Right lobe of liver (tissue), 6 donors: ENCODE measurements at regions not wholly inside any gene's neighbourhood (a gene's known extent, or its start where the extent isn't known, plus 50 kb on each side); places are given as distances from the start of the nearest gene placed in this dataset.

ENCODE experiments used
- ATAC-seq, 4 donors: fragments of 200-7000 bp; cut with Tn5 transposase; one replicate each; pipeline ENCODE4 v1.9.1; 2020; ENCODE audit warnings: mild to moderate bottlenecking in 4 of 4, moderate library complexity in 4 of 4
- DNase-seq, 3 donors: peaks; one replicate each; pipeline ENCODE4 v3.0.0-alpha.2; 2020
- H3K27ac ChIP-seq, 3 donors: fragments of 200-600 bp; one replicate each; pipeline ENCODE4 v1.8.0; 2022
- H3K27me3 ChIP-seq, 2 donors: fragments of 200-600 bp; one replicate each; pipeline ENCODE4 v1.8.0; 2022
- H3K36me3 ChIP-seq, 4 donors: fragments of 200-600 bp; sonication (generic) in 1 of 4; one replicate each; pipeline versions ENCODE4 v1.5.1 to v1.8.0; 2017 to 2022; ENCODE audit warnings: control low read depth in 1 of 4
- H3K4me1 ChIP-seq, 4 donors: fragments of 200-600 bp; sonication (generic) in 1 of 4; one replicate each; pipeline versions ENCODE4 v1.5.1 to v1.8.0; 2017 to 2022; ENCODE audit warnings: control low read depth in 1 of 4
- H3K4me3 ChIP-seq, 3 donors: fragments of 200-600 bp; one replicate each; pipeline ENCODE4 v1.8.0; 2022
- H3K9me3 ChIP-seq, 4 donors: fragments of 200-600 bp; sonication (generic) in 1 of 4; one replicate each; pipeline versions ENCODE4 v1.5.1 to v1.8.0; 2017 to 2022; ENCODE audit warnings: control low read depth in 1 of 4
- POLR2A ChIP-seq: fragments of 450-650 bp; IDR thresholded peaks from one replicate; pipeline ENCODE4 v1.6.1; 2017; ENCODE audit warnings: antibody characterized with exemption, mild to moderate bottlenecking
- WGBS: methylation state at CpG from one replicate; pipeline ENCODE4 v1.1.6; 2018; ENCODE audit warnings: low coverage, low lambda C conversion rate; ENCODE audit not compliant: insufficient coverage; ENCODE audit errors: missing lambda C conversion rate; 5-methylcytosine and 5-hydroxymethylcytosine counted together
- intact Hi-C, 2 donors: fragments of 100-400 bp; cut with DNase I; formaldehyde crosslinking; loops; one replicate each; pipeline versions ENCODE4 v1.11.2 to v1.14.1; 2022
- TF ChIP-seq, protein P1 (sequence below), 4 donors: fragments of 200-600 bp in 3 of 4; fragments of 450-650 bp in 1 of 4; IDR thresholded peaks; one replicate each; pipeline versions ENCODE4 v1.5.1 to v1.8.0; 2016 to 2022; ENCODE audit warnings: antibody characterized with exemption in 4 of 4, mild to moderate bottlenecking in 2 of 4
- donor health status: DM: no; HTN: yes; CAD: no.
- donor health status: DM: no; HTN: no; CAD: no.
- donor health status: DM: no; HTN: no; CAD: no.
- donor health status: DM: no; HTN: yes; CAD: no.
- donor health status: DM: no; HTN: yes; CAD: no.

DNA sequence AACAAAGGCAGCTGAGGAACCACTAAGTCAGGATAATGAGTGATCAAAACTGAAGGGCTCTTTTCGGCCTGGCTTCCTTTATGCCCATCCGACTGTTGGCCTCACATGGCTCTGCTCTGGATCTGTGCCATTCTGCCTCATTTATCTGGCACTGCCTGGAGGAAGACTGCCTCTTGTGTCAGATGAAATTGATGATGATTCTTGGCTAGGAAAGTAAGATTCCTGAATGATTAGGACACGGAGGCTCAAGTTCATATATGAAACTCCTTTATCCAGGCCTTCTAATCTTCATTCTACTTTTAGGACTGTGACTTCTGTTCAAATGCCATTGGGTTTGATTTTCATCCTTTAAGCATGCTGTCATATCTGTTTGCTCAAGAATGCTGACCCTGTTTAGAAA is 475.4 kb upstream of the RPS6KA3 start:
- H3K9me3 ChIP-seq, result no peaks in the 10 kb centered on the region
- 36% methylated on average over 2 of the region's 3 CpGs for WGBS

DNA sequence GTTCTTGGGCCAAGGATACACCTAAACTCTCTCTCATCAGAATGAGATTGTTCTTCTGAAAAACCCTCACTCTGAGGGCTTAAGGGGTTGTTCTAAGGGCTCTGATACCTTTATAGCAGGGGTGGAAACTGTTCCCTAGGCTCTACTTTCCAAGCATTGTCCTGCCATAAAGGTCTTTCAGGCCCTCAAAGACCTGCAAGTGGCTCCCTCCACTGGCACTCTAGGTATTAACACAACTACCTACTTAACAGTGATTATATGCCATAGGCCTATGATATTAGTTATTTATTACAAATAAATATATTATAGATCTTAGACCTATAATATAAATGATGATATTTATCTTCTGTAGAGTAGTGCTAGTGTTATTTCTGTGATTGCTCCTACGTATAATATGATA is 473.7 kb upstream of the RPS6KA3 start:
- WGBS, result 44% methylated on average over 1 of the region's 1 CpG
- intact Hi-C loops, result no loop called here
- no peaks in the 10 kb centered on the region for H3K27me3 ChIP-seq
- H3K9me3 ChIP-seq, result no peaks in the 10 kb centered on the region
- peaks cover 0 to 4% (median 0%) of the 10 kb centered on the region in 4 donors for H3K36me3 ChIP-seq
- no peak overlapping the region for H3K4me3 ChIP-seq
- TF ChIP-seq, protein P1, sequence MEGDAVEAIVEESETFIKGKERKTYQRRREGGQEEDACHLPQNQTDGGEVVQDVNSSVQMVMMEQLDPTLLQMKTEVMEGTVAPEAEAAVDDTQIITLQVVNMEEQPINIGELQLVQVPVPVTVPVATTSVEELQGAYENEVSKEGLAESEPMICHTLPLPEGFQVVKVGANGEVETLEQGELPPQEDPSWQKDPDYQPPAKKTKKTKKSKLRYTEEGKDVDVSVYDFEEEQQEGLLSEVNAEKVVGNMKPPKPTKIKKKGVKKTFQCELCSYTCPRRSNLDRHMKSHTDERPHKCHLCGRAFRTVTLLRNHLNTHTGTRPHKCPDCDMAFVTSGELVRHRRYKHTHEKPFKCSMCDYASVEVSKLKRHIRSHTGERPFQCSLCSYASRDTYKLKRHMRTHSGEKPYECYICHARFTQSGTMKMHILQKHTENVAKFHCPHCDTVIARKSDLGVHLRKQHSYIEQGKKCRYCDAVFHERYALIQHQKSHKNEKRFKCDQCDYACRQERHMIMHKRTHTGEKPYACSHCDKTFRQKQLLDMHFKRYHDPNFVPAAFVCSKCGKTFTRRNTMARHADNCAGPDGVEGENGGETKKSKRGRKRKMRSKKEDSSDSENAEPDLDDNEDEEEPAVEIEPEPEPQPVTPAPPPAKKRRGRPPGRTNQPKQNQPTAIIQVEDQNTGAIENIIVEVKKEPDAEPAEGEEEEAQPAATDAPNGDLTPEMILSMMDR (IDR thresholded peaks at IDR 0.05), result no peak
- DNase-seq, result no peak
- H3K4me1 ChIP-seq, result no peaks in the 10 kb centered on the region
- no peak overlapping the region for H3K27ac ChIP-seq
- ATAC-seq, result no peak

More for the DNA sequence above, 475.4 kb upstream of the RPS6KA3 start:
- Histone ChIP-seq H3K36me3 (peaks cover 0 to 4% (median 0%) of the 10 kb centered on the region in 4 donors), H3K27ac (no peak overlapping the region), H3K4me3 (no peak overlapping the region), H3K27me3 (no peaks in the 10 kb centered on the region), H3K4me1 (no peaks in the 10 kb centered on the region)
- TF ChIP-seq POLR2A, result no peak
- TF ChIP-seq, protein P1 (IDR thresholded peaks at IDR 0.05), result no peak
- ATAC-seq (no peak), DNase-seq (no peak)
- intact Hi-C loops, result no loop called here

DNA sequence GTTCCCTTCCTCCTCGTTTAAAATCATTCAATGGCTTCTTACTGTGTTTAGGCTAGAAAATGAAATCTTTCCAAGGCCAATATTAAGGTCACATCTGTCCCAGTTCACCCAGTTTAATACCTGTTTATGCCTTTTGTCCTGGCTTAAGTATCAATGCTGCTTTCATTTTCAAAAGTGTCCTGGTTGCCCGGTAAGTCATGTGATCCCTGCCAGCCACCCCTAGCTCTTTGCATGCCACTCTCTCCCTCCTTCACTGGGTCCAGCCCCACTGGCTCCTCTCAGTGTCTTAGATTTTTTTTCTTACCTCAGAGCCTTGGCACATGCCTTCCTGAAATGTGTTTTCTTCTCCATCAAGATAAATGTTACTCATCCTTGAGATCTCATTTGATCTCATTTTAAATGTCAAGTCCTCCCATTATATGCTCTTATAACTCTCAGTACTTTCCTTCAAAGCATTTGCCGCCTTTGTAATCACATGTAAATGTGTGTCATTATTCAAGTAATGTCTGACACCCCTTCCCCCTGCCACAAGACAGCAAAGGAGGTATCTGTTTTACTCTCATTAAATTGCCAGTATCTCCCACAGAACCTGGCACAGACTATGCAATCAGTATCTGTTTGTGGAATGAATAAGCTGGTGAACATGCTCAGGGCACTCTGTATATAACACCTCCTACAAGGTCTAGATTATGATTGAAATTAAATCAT is 472.5 kb upstream of the RPS6KA3 start:
- no peaks in the 10 kb centered on the region for H3K9me3 ChIP-seq
- intact Hi-C loops, result no loop called here
- peaks cover 0 to under 1% (median 0%) of the 10 kb centered on the region in 4 donors for H3K36me3 ChIP-seq
- H3K27me3 ChIP-seq, result no peaks in the 10 kb centered on the region
- ATAC-seq (no peak), DNase-seq (no peak)
- H3K27ac ChIP-seq, result no peak overlapping the region
- H3K4me3 ChIP-seq, result no peak overlapping the region
- 47% methylated on average over 3 of the region's 3 CpGs for WGBS
- no peak for TF ChIP-seq POLR2A
- TF ChIP-seq, protein P1 (IDR thresholded peaks at IDR 0.05), result no peak
- no peaks in the 10 kb centered on the region for H3K4me1 ChIP-seq

DNA sequence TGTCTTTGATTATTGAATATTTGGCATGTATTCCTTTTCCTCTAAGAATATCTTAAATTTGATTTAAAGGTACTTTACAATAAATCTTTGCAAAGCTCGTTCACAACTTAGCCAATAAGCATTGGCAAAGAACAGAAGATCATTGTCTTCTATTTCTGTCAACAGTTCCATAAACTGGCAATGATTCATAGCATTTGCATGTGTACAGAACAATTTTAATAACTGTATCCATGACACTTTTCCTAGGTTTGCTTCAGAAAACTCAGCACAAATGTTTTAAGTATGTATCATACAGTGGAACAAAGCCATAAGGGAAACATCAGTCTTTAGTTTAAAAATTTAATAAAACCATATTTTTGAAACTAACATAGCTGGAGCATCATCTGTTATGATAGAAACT is 462.7 kb upstream of the RPS6KA3 start:
- H3K4me3 ChIP-seq, result no peak overlapping the region
- ATAC-seq (no peak), DNase-seq (no peak)
- no peak overlapping the region for H3K27ac ChIP-seq
- intact Hi-C loops, result no loop called here
- no peaks in the 10 kb centered on the region for H3K4me1 ChIP-seq
- no peaks in the 10 kb centered on the region for H3K27me3 ChIP-seq
- WGBS, result 17% methylated on average over 1 of the region's 1 CpG
- H3K36me3 ChIP-seq, result no peaks in the 10 kb centered on the region
- H3K9me3 ChIP-seq, result no peaks in the 10 kb centered on the region
- no peak for TF ChIP-seq POLR2A
- TF ChIP-seq, protein P1 (IDR thresholded peaks at IDR 0.05), result no peak
